GM18499 (cell line): ENCODE measurements at regions not wholly inside any gene's neighbourhood (a gene's known extent, or its start where the extent isn't known, plus 50 kb on each side); places are given as distances from the start of the nearest gene placed in this dataset.
"Not testable (repeated sequence)": the region's sequence is repeated elsewhere in the genome, so short reads cannot be mapped to it uniquely, and the experiment has no call there.

Source experiments
- ATAC-seq: cut with Tn5 transposase; IDR thresholded peaks from one replicate; pipeline ENCODE4 v1.9.1; 2021; ENCODE audit warnings: moderate number of reproducible peaks; ENCODE audit not compliant: insufficient read depth, unreplicated experiment

GRCh38 chr1:233472796-233473195, 141.1 kb upstream of the KCNK1 start:
- not testable (repeated sequence) for ATAC-seq

- ATAC-seq = no peak
Observed at GRCh38 chr1:233473549-233474204, 140.2 kb upstream of the KCNK1 start.

- no peak for ATAC-seq
Observed at GRCh38 chr1:233477359-233477758, 136.5 kb upstream of the KCNK1 start.

GRCh38 chr1:233478611-233479010, 135.3 kb upstream of the KCNK1 start:
- no peak for ATAC-seq

- ATAC-seq = no peak
Observed at GRCh38 chr1:233479110-233479890, 134.6 kb upstream of the KCNK1 start.

GRCh38 chr1:233480198-233480597, 133.7 kb upstream of the KCNK1 start:
- ATAC-seq = no peak

GRCh38 chr1:233482388-233482787, 131.5 kb upstream of the KCNK1 start:
- no peak for ATAC-seq

GRCh38 chr1:233485385-233485784, 128.5 kb upstream of the KCNK1 start:
- ATAC-seq = no peak

GRCh38 chr1:233485809-233486398, 128.0 kb upstream of the KCNK1 start:
- no peak for ATAC-seq

GRCh38 chr1:233487408-233487807, 126.5 kb upstream of the KCNK1 start:
- ATAC-seq = no peak

GRCh38 chr1:233489411-233489810, 124.5 kb upstream of the KCNK1 start:
- no peak for ATAC-seq

GRCh38 chr1:233490488-233490887, 123.4 kb upstream of the KCNK1 start:
- ATAC-seq = no peak

GRCh38 chr1:233491953-233492620, 121.8 kb upstream of the KCNK1 start:
- no peak for ATAC-seq

GRCh38 chr1:233496993-233497392, 116.9 kb upstream of the KCNK1 start:
- ATAC-seq = no peak

GRCh38 chr1:233497679-233498078, 116.2 kb upstream of the KCNK1 start:
- no peak for ATAC-seq

- no peak for ATAC-seq
Observed at GRCh38 chr1:233500106-233500505, 113.8 kb upstream of the KCNK1 start.

- ATAC-seq = no peak
Observed at GRCh38 chr1:233503366-233503954, 110.4 kb upstream of the KCNK1 start.

- ATAC-seq = no peak
Observed at GRCh38 chr1:233505130-233505529, 108.8 kb upstream of the KCNK1 start.

GRCh38 chr1:233505889-233506288, 108.0 kb upstream of the KCNK1 start:
- not testable (repeated sequence) for ATAC-seq

- no peak for ATAC-seq
Observed at GRCh38 chr1:233509526-233509925, 104.4 kb upstream of the KCNK1 start.

- ATAC-seq = no peak
Observed at GRCh38 chr1:233512538-233512937, 101.4 kb upstream of the KCNK1 start.
